ENCODE measurements at regions not wholly inside any gene's neighbourhood (a gene's known extent, or its start where the extent isn't known, plus 50 kb on each side); places are given as distances from the start of the nearest gene placed in this dataset.

GRCh38 chr6:92369309-92369708, 1050.0 kb downstream of the EPHA7 start:
- DNase-seq, result no peak
- Mint-ChIP-seq H3K27me3 (ENCODE audit: low read depth in 3 of 3) (no peaks in the 10 kb centered on the region), H3K4me3 (no peak overlapping the region), H3K4me1 (no peaks in the 10 kb centered on the region), H3K27ac (no peak overlapping the region), H3K36me3 (no peaks in the 10 kb centered on the region), H3K9me3 (peaks cover 0 to 2% (median 0%) of the 10 kb centered on the region in 7 donors)
- H3K4me2 ChIP-seq (replicated peaks; ENCODE audit: extremely low read depth, low read length, poor library complexity, severe bottlenecking), result no peak overlapping the region
- H3K4me1 ChIP-seq (ENCODE audit: control insufficient read depth in 1 of 2, insufficient read depth in 2 of 2, low read length in 2 of 2), result no peaks in the 10 kb centered on the region
- WGBS (ENCODE audit: insufficient coverage), result 38% methylated on average over 1 of the region's 2 CpGs
- no peak overlapping the region for H3K27ac ChIP-seq (ENCODE audit: low read depth in 1 of 2, low read length in 2 of 2)
- no peaks in the 10 kb centered on the region for H3K9me3 ChIP-seq (replicated peaks in 1 of 2; ENCODE audit: control insufficient read depth in 1 of 2, insufficient read depth in 1 of 2, low read length in 2 of 2)
- no peak for TF ChIP-seq CTCF (IDR thresholded peaks at IDR 0.05)
- no peaks in the 10 kb centered on the region for H3K36me3 ChIP-seq (replicated peaks in 1 of 2; ENCODE audit: control insufficient read depth in 1 of 2, insufficient read depth in 2 of 2, low read length in 2 of 2)
- H3K79me2 ChIP-seq (ENCODE audit: insufficient read depth, low read length), result no peaks in the 10 kb centered on the region
- no peaks in the 10 kb centered on the region for H4K20me1 ChIP-seq (ENCODE audit: insufficient read depth, low read length)
- H3K4me3 ChIP-seq (replicated peaks in 1 of 3; ENCODE audit: low read depth in 2 of 3, low read length in 3 of 3), result no peak overlapping the region
- no peak overlapping the region for H2AFZ ChIP-seq (ENCODE audit: insufficient read depth, low read depth, low read length, poor library complexity, severe bottlenecking)
- H3K27me3 ChIP-seq (ENCODE audit: control insufficient read depth in 2 of 2, insufficient read depth in 2 of 2, low read length in 2 of 2), result no peaks in the 10 kb centered on the region
- H3K9ac ChIP-seq (ENCODE audit: insufficient read depth, low read length, poor library complexity, severe bottlenecking), result no peak overlapping the region
- intact Hi-C loops (cut with micrococcal nuclease), result no loop called here

- Histone ChIP-seq H4K20me1 (ENCODE audit: insufficient read depth, low read length) (no peaks in the 10 kb centered on the region), H3K4me2 (replicated peaks; ENCODE audit: extremely low read depth, low read length, poor library complexity, severe bottlenecking) (no peak overlapping the region), H3K27ac (ENCODE audit: low read depth in 1 of 2, low read length in 2 of 2) (no peak overlapping the region), H3K36me3 (replicated peaks in 1 of 2; ENCODE audit: control insufficient read depth in 1 of 2, insufficient read depth in 2 of 2, low read length in 2 of 2) (no peaks in the 10 kb centered on the region), H3K4me1 (ENCODE audit: control insufficient read depth in 1 of 2, insufficient read depth in 2 of 2, low read length in 2 of 2) (no peaks in the 10 kb centered on the region), H3K9me3 (replicated peaks in 1 of 2; ENCODE audit: control insufficient read depth in 1 of 2, insufficient read depth in 1 of 2, low read length in 2 of 2) (peaks cover 0 to 3% of the 10 kb centered on the region in 2 donors), H3K4me3 (replicated peaks in 1 of 3; ENCODE audit: low read depth in 2 of 3, low read length in 3 of 3) (no peak overlapping the region), H3K27me3 (ENCODE audit: control insufficient read depth in 2 of 2, insufficient read depth in 2 of 2, low read length in 2 of 2) (no peaks in the 10 kb centered on the region), H2AFZ (ENCODE audit: insufficient read depth, low read depth, low read length, poor library complexity, severe bottlenecking) (no peak overlapping the region), H3K79me2 (ENCODE audit: insufficient read depth, low read length) (no peaks in the 10 kb centered on the region), H3K9ac (ENCODE audit: insufficient read depth, low read length, poor library complexity, severe bottlenecking) (no peak overlapping the region)
- Mint-ChIP-seq H3K9me3 (peaks cover 0 to 2% (median 0%) of the 10 kb centered on the region in 7 donors), H3K4me1 (no peaks in the 10 kb centered on the region), H3K36me3 (no peaks in the 10 kb centered on the region), H3K27me3 (ENCODE audit: low read depth in 3 of 3) (no peaks in the 10 kb centered on the region), H3K4me3 (no peak overlapping the region), H3K27ac (no peak overlapping the region)
- no CpG with 5 or more reads among the region's 2 CpGs for WGBS (ENCODE audit: insufficient coverage)
- intact Hi-C loops (cut with micrococcal nuclease), result no loop called here
- no peak for DNase-seq
- TF ChIP-seq CTCF (IDR thresholded peaks at IDR 0.05), result no peak
These were observed 1054.3 kb downstream of the EPHA7 start for GRCh38 chr6:92364948-92365541.
